ENCODE measurements at regions not wholly inside any gene's neighbourhood (a gene's known extent, or its start where the extent isn't known, plus 50 kb on each side); places are given as distances from the start of the nearest gene placed in this dataset.
A peak's percentile ranks its signal among the peaks of the same experiment; 100 is the strongest.

- intact Hi-C loops (cut with DNase I) = no loop called here
- Histone ChIP-seq H3K4me1 (peaks cover 11% of the 10 kb centered on the region), H3K4me3 (no peak overlapping the region), H3K9me3 (no peaks in the 10 kb centered on the region), H3K36me3 (no peaks in the 10 kb centered on the region), H3K27me3 (no peaks in the 10 kb centered on the region), H3K27ac (no peak overlapping the region)
- no peak for DNase-seq (ENCODE audit: extremely low spot score in 2 of 2)
- TF ChIP-seq POLR2AphosphoS5 (IDR thresholded peaks at IDR 0.05; ENCODE audit: insufficient read depth in 1 of 2, low read depth in 1 of 2) = no peak
- TF ChIP-seq CTCF (IDR thresholded peaks at IDR 0.05) = no peak
- no peak for TF ChIP-seq POLR2A (IDR thresholded peaks at IDR 0.05)
Observed at GRCh38 chr11:112354364-112354763, 93.7 kb upstream of the PLET1 start.

GRCh38 chr11:112355726-112356125 lies 95.1 kb upstream of the PLET1 start:
- DNase-seq (ENCODE audit: extremely low spot score in 2 of 2) = no peak
- H3K9me3 ChIP-seq = no peaks in the 10 kb centered on the region
- no peaks in the 10 kb centered on the region for H3K36me3 ChIP-seq
- TF ChIP-seq CTCF (IDR thresholded peaks at IDR 0.05) (peak in 1 of 3 experiments; percentile 2), POLR2AphosphoS5 (IDR thresholded peaks at IDR 0.05; ENCODE audit: insufficient read depth in 1 of 2, low read depth in 1 of 2) (no peak), POLR2A (IDR thresholded peaks at IDR 0.05) (no peak)
- H3K27me3 ChIP-seq = no peaks in the 10 kb centered on the region
- intact Hi-C loops (cut with DNase I) = no loop called here
- H3K4me3 ChIP-seq = no peak overlapping the region
- H3K27ac ChIP-seq = peak overlapping the region; percentile 54
- peaks cover 11% of the 10 kb centered on the region for H3K4me1 ChIP-seq

GRCh38 chr11:112357488-112357887 lies 96.8 kb upstream of the PLET1 start:
- no peak overlapping the region for H3K27ac ChIP-seq
- H3K9me3 ChIP-seq = no peaks in the 10 kb centered on the region
- H3K27me3 ChIP-seq = no peaks in the 10 kb centered on the region
- peaks cover 11% of the 10 kb centered on the region for H3K4me1 ChIP-seq
- intact Hi-C loops (cut with DNase I) = no loop called here
- H3K36me3 ChIP-seq = no peaks in the 10 kb centered on the region
- H3K4me3 ChIP-seq = no peak overlapping the region
- TF ChIP-seq POLR2AphosphoS5 (IDR thresholded peaks at IDR 0.05; ENCODE audit: insufficient read depth in 1 of 2, low read depth in 1 of 2) (no peak), POLR2A (IDR thresholded peaks at IDR 0.05) (no peak), CTCF (IDR thresholded peaks at IDR 0.05) (no peak)
- no peak for DNase-seq (ENCODE audit: extremely low spot score in 2 of 2)

- peak in 1 of 2 donors; percentile 67 for DNase-seq (ENCODE audit: extremely low spot score in 2 of 2)
- H3K4me1 ChIP-seq = peaks cover 29% of the 10 kb centered on the region
- no peak overlapping the region for H3K4me3 ChIP-seq
- intact Hi-C loops (cut with DNase I) = no loop called here
- H3K9me3 ChIP-seq = no peaks in the 10 kb centered on the region
- H3K27ac ChIP-seq = no peak overlapping the region
- H3K27me3 ChIP-seq = no peaks in the 10 kb centered on the region
- H3K36me3 ChIP-seq = no peaks in the 10 kb centered on the region
- no peak for TF ChIP-seq POLR2A (IDR thresholded peaks at IDR 0.05)
- TF ChIP-seq POLR2AphosphoS5 (IDR thresholded peaks at IDR 0.05; ENCODE audit: insufficient read depth in 1 of 2, low read depth in 1 of 2) = no peak
- TF ChIP-seq CTCF (IDR thresholded peaks at IDR 0.05) = no peak
Observed at GRCh38 chr11:112361396-112361795, 100.7 kb upstream of the PLET1 start.

- DNase-seq (ENCODE audit: extremely low spot score in 2 of 2) = peak; percentile 22 to 46
- no peaks in the 10 kb centered on the region for H3K36me3 ChIP-seq
- peak overlapping the region; percentile 78 for H3K27ac ChIP-seq
- intact Hi-C loops (cut with DNase I) = no loop called here
- peaks cover 33% of the 10 kb centered on the region for H3K4me1 ChIP-seq
- H3K27me3 ChIP-seq = no peaks in the 10 kb centered on the region
- H3K4me3 ChIP-seq = no peak overlapping the region
- no peaks in the 10 kb centered on the region for H3K9me3 ChIP-seq
- TF ChIP-seq POLR2A (IDR thresholded peaks at IDR 0.05) (no peak), CTCF (IDR thresholded peaks at IDR 0.05) (no peak)
Observed at GRCh38 chr11:112363527-112363926, 102.9 kb upstream of the PLET1 start.

Data from vagina (tissue), 2 donors.